HG03521 (cell line): ENCODE measurements at regions not wholly inside any gene's neighbourhood (a gene's known extent, or its start where the extent isn't known, plus 50 kb on each side); places are given as distances from the start of the nearest gene placed in this dataset.
"Not testable (repeated sequence)": the region's sequence is repeated elsewhere in the genome, so short reads cannot be mapped to it uniquely, and the experiment has no call there.

Experiments
- ATAC-seq: cut with Tn5 transposase; IDR thresholded peaks from one replicate; pipeline ENCODE4 v1.9.1; 2021; ENCODE audit warnings: mild to moderate bottlenecking, moderate library complexity; ENCODE audit not compliant: unreplicated experiment

- no peak for ATAC-seq
Measured at GRCh38 chr4:38411981-38412536, 251.9 kb upstream of the KLF3 start.

- no peak for ATAC-seq
Measured at GRCh38 chr4:38413524-38414341, 250.3 kb upstream of the KLF3 start.

GRCh38 chr4:38414410-38414809 lies 249.6 kb upstream of the KLF3 start:
- no peak for ATAC-seq

GRCh38 chr4:38415682-38416081 lies 248.3 kb upstream of the KLF3 start:
- ATAC-seq = no peak

GRCh38 chr4:38416450-38417014 lies 247.5 kb upstream of the KLF3 start:
- ATAC-seq = no peak

- ATAC-seq = not testable (repeated sequence)
Measured at GRCh38 chr4:38420254-38420653, 243.7 kb upstream of the KLF3 start.

GRCh38 chr4:38422850-38423249 lies 241.1 kb upstream of the KLF3 start:
- ATAC-seq = no peak

- no peak for ATAC-seq
Measured at GRCh38 chr4:38424151-38424871, 239.7 kb upstream of the KLF3 start.

GRCh38 chr4:38426532-38426931 lies 237.5 kb upstream of the KLF3 start:
- ATAC-seq = no peak

- ATAC-seq = no peak
Measured at GRCh38 chr4:38430841-38431240, 233.2 kb upstream of the KLF3 start.

- no peak for ATAC-seq
Measured at GRCh38 chr4:38442073-38442788, 221.8 kb upstream of the KLF3 start.

GRCh38 chr4:38449506-38450174 lies 214.4 kb upstream of the KLF3 start:
- ATAC-seq = no peak

- no peak for ATAC-seq
Measured at GRCh38 chr4:38452009-38452408, 212.0 kb upstream of the KLF3 start.

- ATAC-seq = no peak
Measured at GRCh38 chr4:38452542-38452941, 211.5 kb upstream of the KLF3 start.

- ATAC-seq = no peak
Measured at GRCh38 chr4:38453253-38453881, 210.6 kb upstream of the KLF3 start.

- no peak for ATAC-seq
Measured at GRCh38 chr4:38454284-38454683, 209.7 kb upstream of the KLF3 start.

- peak; percentile 43 for ATAC-seq
Measured at GRCh38 chr4:38455092-38455862, 208.7 kb upstream of the KLF3 start.

GRCh38 chr4:38456096-38456495 lies 207.9 kb upstream of the KLF3 start:
- ATAC-seq = no peak

- no peak for ATAC-seq
Measured at GRCh38 chr4:38461342-38461741, 202.7 kb upstream of the KLF3 start.
